ENCODE measurements at regions not wholly inside any gene's neighbourhood (a gene's known extent, or its start where the extent isn't known, plus 50 kb on each side); places are given as distances from the start of the nearest gene placed in this dataset.
A peak's percentile ranks its signal among the peaks of the same experiment; 100 is the strongest.

GRCh38 chr16:59249011-59249410 lies 514.9 kb upstream of the GOT2 start:
- peak in 1 of 2 donors; percentile 5 for DNase-seq (ENCODE audit: low read depth in 2 of 2)

GRCh38 chr16:59242556-59242955 lies 508.4 kb upstream of the GOT2 start:
- DNase-seq (ENCODE audit: low read depth in 2 of 2): no peak

GRCh38 chr16:59238246-59238645 lies 504.1 kb upstream of the GOT2 start:
- DNase-seq (ENCODE audit: low read depth in 2 of 2): no peak

GRCh38 chr16:59236804-59237458 lies 502.8 kb upstream of the GOT2 start:
- no peak for DNase-seq (ENCODE audit: low read depth in 2 of 2)

GRCh38 chr16:59224401-59224800 lies 490.3 kb upstream of the GOT2 start:
- no peak for DNase-seq (ENCODE audit: low read depth in 2 of 2)

- DNase-seq (ENCODE audit: low read depth in 2 of 2): no peak
Measured at GRCh38 chr16:59220011-59220410, 485.9 kb upstream of the GOT2 start.

GRCh38 chr16:59216291-59216690 lies 482.2 kb upstream of the GOT2 start:
- DNase-seq (ENCODE audit: low read depth in 2 of 2): no peak

- no peak for DNase-seq (ENCODE audit: low read depth in 2 of 2)
Measured at GRCh38 chr16:59214455-59214854, 480.3 kb upstream of the GOT2 start.

- DNase-seq (ENCODE audit: low read depth in 2 of 2): no peak
Measured at GRCh38 chr16:59213952-59214351, 479.8 kb upstream of the GOT2 start.

GRCh38 chr16:59212492-59213024 lies 478.4 kb upstream of the GOT2 start:
- DNase-seq (ENCODE audit: low read depth in 2 of 2): no peak

GRCh38 chr16:59210955-59211541 lies 476.9 kb upstream of the GOT2 start:
- DNase-seq (ENCODE audit: low read depth in 2 of 2): peak; percentile 5 to 71

GRCh38 chr16:59205403-59205802 lies 471.3 kb upstream of the GOT2 start:
- peak in 1 of 2 donors; percentile 33 for DNase-seq (ENCODE audit: low read depth in 2 of 2)

GRCh38 chr16:59204589-59204988 lies 470.5 kb upstream of the GOT2 start:
- DNase-seq (ENCODE audit: low read depth in 2 of 2): no peak

GRCh38 chr16:59202233-59202862 lies 468.2 kb upstream of the GOT2 start:
- DNase-seq (ENCODE audit: low read depth in 2 of 2): no peak

- DNase-seq (ENCODE audit: low read depth in 2 of 2): no peak
Measured at GRCh38 chr16:59201821-59202220, 467.7 kb upstream of the GOT2 start.

- DNase-seq (ENCODE audit: low read depth in 2 of 2): no peak
Measured at GRCh38 chr16:59201160-59201559, 467.0 kb upstream of the GOT2 start.

- DNase-seq (ENCODE audit: low read depth in 2 of 2): peak in 1 of 2 donors; percentile 68
Measured at GRCh38 chr16:59198487-59198886, 464.4 kb upstream of the GOT2 start.

GRCh38 chr16:59195242-59195641 lies 461.1 kb upstream of the GOT2 start:
- DNase-seq (ENCODE audit: low read depth in 2 of 2): no peak

- no peak for DNase-seq (ENCODE audit: low read depth in 2 of 2)
Measured at GRCh38 chr16:59193637-59194036, 459.5 kb upstream of the GOT2 start.

- DNase-seq (ENCODE audit: low read depth in 2 of 2): peak in 1 of 2 donors; percentile 43
Measured at GRCh38 chr16:59192551-59193199, 458.6 kb upstream of the GOT2 start.

GRCh38 chr16:59190731-59191130 lies 456.6 kb upstream of the GOT2 start:
- no peak for DNase-seq (ENCODE audit: low read depth in 2 of 2)

- DNase-seq (ENCODE audit: low read depth in 2 of 2): no peak
Measured at GRCh38 chr16:59188029-59188428, 453.9 kb upstream of the GOT2 start.
